GM21529 (cell line): ENCODE measurements at regions not wholly inside any gene's neighbourhood (a gene's known extent, or its start where the extent isn't known, plus 50 kb on each side); places are given as distances from the start of the nearest gene placed in this dataset.
"Not testable (repeated sequence)": the region's sequence is repeated elsewhere in the genome, so short reads cannot be mapped to it uniquely, and the experiment has no call there.

ENCODE experiments used
- ATAC-seq: cut with Tn5 transposase; IDR thresholded peaks from one replicate; pipeline ENCODE4 v1.9.1; 2021; ENCODE audit not compliant: unreplicated experiment

GRCh38 chr16:8083560-8083959 is 506.8 kb downstream of the TMEM114 start:
- no peak for ATAC-seq

DNA sequence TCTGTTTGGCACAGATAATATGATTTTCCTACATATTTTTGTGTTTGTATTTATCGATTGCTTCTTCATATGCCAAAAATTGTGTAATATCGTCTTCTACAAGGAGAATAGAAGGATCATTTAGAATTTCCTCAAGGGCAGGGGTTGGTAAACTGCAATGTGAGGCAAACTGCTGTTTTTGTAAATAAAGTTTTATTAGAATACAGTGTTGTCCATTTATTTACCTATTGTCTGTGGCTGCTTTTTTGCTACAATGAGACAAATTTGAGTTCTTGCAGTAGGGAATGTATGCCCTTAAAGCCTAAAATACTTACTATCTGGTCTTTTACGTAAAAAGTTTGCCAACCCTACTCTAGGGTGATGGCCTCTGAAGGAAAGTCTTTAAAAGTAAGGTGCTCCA is 509.5 kb downstream of the TMEM114 start:
- ATAC-seq = no peak

GRCh38 chr16:8075271-8075670 is 515.0 kb downstream of the TMEM114 start:
- ATAC-seq = no peak

DNA sequence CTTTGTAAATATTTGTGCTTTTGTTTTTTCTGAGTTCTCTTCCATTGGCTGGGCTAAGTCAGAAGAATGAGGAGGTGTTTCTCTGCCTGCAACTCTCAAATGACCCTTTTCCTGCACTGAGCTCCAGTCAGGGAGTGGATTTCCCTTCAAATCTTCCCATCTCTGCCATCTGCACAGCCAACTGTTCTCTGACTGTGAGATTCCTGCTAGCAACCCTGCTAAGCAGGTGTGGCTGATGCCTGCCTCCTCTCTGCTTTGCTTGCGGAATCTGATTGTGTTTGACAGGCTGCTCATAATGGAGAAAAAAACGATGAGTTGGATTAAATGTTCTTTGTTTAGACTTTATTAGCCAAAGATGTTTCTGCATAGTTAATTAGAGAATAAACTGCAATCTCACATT is 519.8 kb downstream of the TMEM114 start:
- ATAC-seq = no peak

DNA sequence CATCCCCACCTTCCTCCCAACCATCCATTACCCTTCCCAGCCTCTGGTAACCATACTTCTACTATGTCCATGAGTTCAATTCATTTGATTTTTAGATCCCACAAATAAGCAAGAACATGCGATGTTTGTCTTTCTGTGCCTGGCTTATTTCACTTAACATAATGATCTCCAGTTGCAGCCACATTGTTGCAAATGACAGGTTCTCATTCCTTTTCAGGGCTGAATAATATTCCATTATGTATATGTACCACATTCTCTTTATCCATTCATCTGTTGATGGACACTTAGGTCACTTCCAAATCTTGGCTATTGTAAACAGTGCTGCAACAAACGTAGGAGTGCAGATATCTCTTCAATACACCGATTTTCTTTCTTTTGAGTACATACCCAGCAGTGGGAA is 522.1 kb downstream of the TMEM114 start:
- ATAC-seq = not testable (repeated sequence)

GRCh38 chr16:8063159-8063558 is 527.2 kb downstream of the TMEM114 start:
- ATAC-seq = no peak

DNA sequence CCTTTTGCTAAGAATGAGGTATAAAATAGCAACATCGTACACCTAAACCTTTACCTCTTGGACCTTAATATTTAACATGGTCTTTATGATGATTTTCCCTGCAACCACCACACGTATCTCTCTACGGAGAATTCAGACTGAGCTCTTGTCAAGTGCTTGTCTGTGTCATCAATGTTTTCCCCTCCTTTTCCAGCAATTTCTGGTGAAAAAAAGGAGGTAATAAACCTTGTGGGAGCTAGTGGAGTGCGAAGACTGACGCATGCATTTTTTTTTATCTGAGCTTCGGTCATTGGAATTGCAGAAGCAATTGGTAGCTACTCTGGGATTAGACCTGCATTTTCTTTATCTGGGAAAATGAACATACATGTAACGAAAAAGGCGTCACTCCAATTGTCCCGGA is 527.6 kb downstream of the TMEM114 start:
- no peak for ATAC-seq

DNA sequence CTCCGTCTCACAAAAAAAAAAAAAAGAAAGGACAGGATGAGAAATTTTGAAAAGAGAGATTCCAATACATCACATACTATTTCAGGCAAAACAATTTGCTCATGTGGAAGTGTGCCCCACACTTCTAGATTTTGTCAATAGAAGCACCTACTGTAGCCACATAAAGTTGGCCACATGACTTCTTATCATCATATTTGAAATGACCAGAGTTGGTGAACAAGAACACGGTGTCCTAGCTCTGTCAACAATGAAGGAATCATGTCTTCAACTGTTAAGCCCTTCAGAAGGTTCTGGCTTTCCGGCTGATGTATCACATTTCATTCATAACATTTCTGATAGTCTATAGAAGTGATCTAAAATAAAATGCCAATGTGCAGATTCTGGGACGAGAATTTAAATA is 534.5 kb downstream of the TMEM114 start:
- ATAC-seq = no peak

DNA sequence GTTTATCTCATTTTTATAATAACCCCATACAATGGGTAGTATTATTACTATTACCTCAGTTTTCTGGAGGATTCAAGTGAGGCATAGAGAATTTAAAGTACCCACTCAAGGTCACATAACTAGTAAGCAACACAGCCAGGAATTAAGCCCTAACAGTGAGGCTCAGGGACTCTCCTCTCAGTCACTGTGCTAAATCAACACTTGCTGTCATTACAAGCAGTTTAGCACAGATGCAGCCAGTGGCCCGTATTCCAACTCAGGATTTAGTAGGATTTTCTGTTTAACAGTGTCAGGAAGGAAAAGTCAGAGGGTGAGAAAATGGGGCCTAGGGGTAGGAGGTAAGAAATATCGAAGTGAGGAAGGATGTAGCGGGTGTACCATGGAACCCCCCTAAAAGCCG is 536.9 kb downstream of the TMEM114 start:
- no peak for ATAC-seq

DNA sequence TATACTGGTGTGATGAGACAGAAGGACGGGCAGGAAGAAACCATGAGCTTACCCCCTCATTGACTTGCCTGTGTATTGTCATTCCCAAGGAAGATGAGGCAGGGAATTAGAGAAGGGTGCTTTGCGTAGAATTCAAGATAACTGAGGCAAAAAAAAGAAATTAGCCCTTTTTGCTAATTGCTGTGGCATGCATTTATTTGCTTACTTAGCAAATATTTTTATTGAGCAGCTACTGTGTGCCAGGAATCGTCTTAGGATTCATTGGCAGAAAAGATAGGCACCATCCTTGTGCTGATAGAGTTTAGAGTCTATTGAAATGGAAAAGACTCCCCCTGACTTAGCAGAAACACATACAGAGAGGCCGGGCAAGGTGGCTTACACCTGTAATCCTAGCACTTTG is 541.9 kb downstream of the TMEM114 start:
- ATAC-seq = no peak

- ATAC-seq = no peak
These were observed 542.6 kb downstream of the TMEM114 start for GRCh38 chr16:8047736-8048135.

DNA sequence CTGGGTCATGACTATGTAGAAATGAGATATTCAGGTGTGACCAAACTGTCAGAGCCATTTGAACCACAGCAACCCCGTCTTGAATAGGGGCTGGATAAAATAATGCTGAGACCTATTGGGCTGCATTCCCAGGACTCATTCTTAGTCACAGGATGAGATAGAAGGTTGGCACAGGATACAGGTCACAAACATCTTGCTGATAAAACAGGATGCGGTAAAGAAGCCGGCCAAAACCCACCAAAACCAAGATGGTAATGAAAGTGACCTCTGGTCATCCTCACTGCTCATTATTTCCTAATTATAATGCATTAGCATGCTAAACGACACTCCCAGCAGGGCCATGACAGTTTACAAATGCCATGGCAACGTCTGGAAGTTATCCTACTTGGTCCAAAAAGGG is 545.5 kb downstream of the TMEM114 start:
- no peak for ATAC-seq

- ATAC-seq = no peak
These were observed 557.9 kb downstream of the TMEM114 start for GRCh38 chr16:8032406-8032805.

- ATAC-seq = not testable (repeated sequence)
These were observed 560.3 kb downstream of the TMEM114 start for GRCh38 chr16:8030004-8030403.

GRCh38 chr16:8026450-8026849 is 563.9 kb downstream of the TMEM114 start:
- ATAC-seq = no peak

GRCh38 chr16:8023326-8023725 is 567.0 kb downstream of the TMEM114 start:
- no peak for ATAC-seq

DNA sequence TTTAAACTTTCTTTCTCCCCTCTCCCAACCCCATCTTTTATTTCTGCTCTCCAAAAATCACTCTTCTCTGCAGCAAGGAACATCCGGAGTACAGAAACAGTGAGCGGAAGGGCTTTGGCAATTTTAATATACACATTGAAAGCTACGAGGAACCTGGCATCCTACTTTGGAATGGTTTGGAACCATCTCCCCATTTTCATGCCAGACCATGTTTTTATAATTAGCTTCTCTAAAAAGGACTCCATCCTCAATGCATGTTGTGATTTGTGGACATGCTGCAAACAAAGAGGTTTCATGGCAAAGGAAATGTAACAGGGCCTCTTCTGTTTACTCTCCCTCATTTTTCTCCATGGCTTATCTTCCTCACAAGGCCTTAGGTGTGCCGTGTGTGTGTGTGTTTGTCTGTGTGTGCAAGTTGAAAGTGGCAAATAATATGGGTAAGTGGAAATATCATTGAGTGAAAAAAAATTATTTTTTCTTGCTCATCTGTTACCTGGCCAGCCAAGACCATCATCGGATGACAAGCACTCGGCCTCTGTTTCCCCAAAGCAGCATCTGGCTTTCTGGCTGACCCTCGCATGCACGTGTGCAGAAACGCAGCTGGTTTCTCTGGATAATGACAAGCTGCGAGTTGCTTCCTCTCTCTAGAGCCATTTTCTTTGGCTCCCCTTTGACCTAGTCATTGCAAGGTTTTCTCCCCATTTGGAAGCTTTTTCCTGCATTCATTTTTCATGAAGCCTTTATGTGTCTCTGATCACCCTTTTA is 585.0 kb downstream of the TMEM114 start:
- no peak for ATAC-seq

- ATAC-seq = no peak
These were observed 591.4 kb downstream of the TMEM114 start for GRCh38 chr16:7998789-7999453.

- no peak for ATAC-seq
These were observed 592.3 kb downstream of the TMEM114 start for GRCh38 chr16:7997966-7998365.

GRCh38 chr16:7992616-7993015 is 597.7 kb downstream of the TMEM114 start:
- ATAC-seq = no peak

GRCh38 chr16:7990626-7991260 is 599.6 kb downstream of the TMEM114 start:
- ATAC-seq = no peak

- ATAC-seq = no peak
These were observed 606.6 kb downstream of the TMEM114 start for GRCh38 chr16:7983676-7984075.
